ENCODE measurements at regions not wholly inside any gene's neighbourhood (a gene's known extent, or its start where the extent isn't known, plus 50 kb on each side); places are given as distances from the start of the nearest gene placed in this dataset.

- TF ChIP-seq, protein P1, sequence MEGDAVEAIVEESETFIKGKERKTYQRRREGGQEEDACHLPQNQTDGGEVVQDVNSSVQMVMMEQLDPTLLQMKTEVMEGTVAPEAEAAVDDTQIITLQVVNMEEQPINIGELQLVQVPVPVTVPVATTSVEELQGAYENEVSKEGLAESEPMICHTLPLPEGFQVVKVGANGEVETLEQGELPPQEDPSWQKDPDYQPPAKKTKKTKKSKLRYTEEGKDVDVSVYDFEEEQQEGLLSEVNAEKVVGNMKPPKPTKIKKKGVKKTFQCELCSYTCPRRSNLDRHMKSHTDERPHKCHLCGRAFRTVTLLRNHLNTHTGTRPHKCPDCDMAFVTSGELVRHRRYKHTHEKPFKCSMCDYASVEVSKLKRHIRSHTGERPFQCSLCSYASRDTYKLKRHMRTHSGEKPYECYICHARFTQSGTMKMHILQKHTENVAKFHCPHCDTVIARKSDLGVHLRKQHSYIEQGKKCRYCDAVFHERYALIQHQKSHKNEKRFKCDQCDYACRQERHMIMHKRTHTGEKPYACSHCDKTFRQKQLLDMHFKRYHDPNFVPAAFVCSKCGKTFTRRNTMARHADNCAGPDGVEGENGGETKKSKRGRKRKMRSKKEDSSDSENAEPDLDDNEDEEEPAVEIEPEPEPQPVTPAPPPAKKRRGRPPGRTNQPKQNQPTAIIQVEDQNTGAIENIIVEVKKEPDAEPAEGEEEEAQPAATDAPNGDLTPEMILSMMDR (conservative IDR thresholded peaks at IDR 0.05), result no peak
- no peak for TF ChIP-seq ZFX (IDR thresholded peaks at IDR 0.05)
Observed at GRCh38 chr4:57182132-57182874, 72.1 kb upstream of the IGFBP7 start.
